GM12878 (cell line): ENCODE measurements at regions not wholly inside any gene's neighbourhood (a gene's known extent, or its start where the extent isn't known, plus 50 kb on each side); places are given as distances from the start of the nearest gene placed in this dataset.
"Not testable (repeated sequence)": the region's sequence is repeated elsewhere in the genome, so short reads cannot be mapped to it uniquely, and the experiment has no call there.

Experiments
- ATAC-seq: fragments of 200-7000 bp; cut with Tn5 transposase; 3 replicates; pipeline ENCODE4 v1.9.1; 2020; ENCODE audit warnings: mild to moderate bottlenecking, moderate library complexity
- BruUV-seq: library from RNA; stranded (reverse); fragments of 400-500 nt; replicated peaks from 2 replicates; lab custom pipeline; 2021; lab: Mats Ljungman, UMichigan
- CTCF ChIA-PET: fragments of 300-600 bp; sonication (Branson Sonifier 250); formaldehyde crosslinking; extraction: SDS; loops from one replicate; lab custom pipeline; 2021; ENCODE audit warnings: inconsistent platforms; lab: Yijun Ruan, JAX
- POLR2A ChIA-PET: fragments of 350-600 bp; formaldehyde crosslinking; extraction: SDS; loops from one replicate; lab custom pipeline; 2021; ENCODE audit warnings: inconsistent platforms; lab: Charles Lee
- RAD21 ChIA-PET: fragments of 300-600 bp; sonication (Branson Sonifier 250); formaldehyde crosslinking; loops from one replicate; lab custom pipeline; 2023; ENCODE audit warnings: antibody characterized with exemption; ENCODE audit not compliant: unreplicated experiment; lab: Charles Lee
- SMC1A ChIA-PET: fragments of 300-600 bp; sonication (Branson Sonifier 250); formaldehyde crosslinking; loops from one replicate; lab custom pipeline; 2023; ENCODE audit not compliant: unreplicated experiment, uncharacterized antibody; lab: Charles Lee
- DNase-seq: peaks from one replicate; pipeline ENCODE4 v3.0.0-alpha.2; 2011; ENCODE audit warnings: low read depth, low spot score
- FAIRE-seq: peaks from 3 replicates; lab custom pipeline; 2011; peaks lifted over from hg19 to GRCh38; lab: Jason Lieb, UNC
- H2AFZ ChIP-seq: 2 replicates; pipeline ENCODE4 v1.6.0; 2011; ENCODE audit warnings: low read depth, low read length, control low read depth; ENCODE audit not compliant: control insufficient read depth
- H3K27ac ChIP-seq: 2 replicates; pipeline ENCODE4 v1.5.1; 2011; ENCODE audit warnings: control low read depth; ENCODE audit not compliant: control insufficient read depth, insufficient read depth
- H3K27me3 ChIP-seq, 2 experiments: replicated peaks in 1 of 2; 2 replicates each; pipeline versions ENCODE4 v1.6.0 to v1.6.1; 2011; ENCODE audit warnings: low read length in 1 of 2; ENCODE audit not compliant: control insufficient read depth in 2 of 2, insufficient read depth in 2 of 2
- H3K36me3 ChIP-seq, 2 experiments: 2 replicates each; pipeline ENCODE4 v1.5.1; 2011; ENCODE audit warnings: low read length in 1 of 2; ENCODE audit not compliant: control insufficient read depth in 2 of 2, insufficient read depth in 2 of 2
- H3K4me1 ChIP-seq: 2 replicates; pipeline ENCODE4 v1.6.1; 2011; ENCODE audit warnings: mild to moderate bottlenecking, low read length, moderate library complexity, mixed read lengths; ENCODE audit not compliant: control insufficient read depth, insufficient read depth
- H3K4me2 ChIP-seq: 2 replicates; pipeline ENCODE4 v1.6.0; 2011; ENCODE audit warnings: control low read depth; ENCODE audit not compliant: control insufficient read depth, insufficient read depth
- H3K4me3 ChIP-seq: fragments of 200-600 bp; sonication (generic); 2 replicates; pipeline ENCODE4 v1.5.1; 2016
- H3K79me2 ChIP-seq: 2 replicates; pipeline ENCODE4 v1.6.0; 2011; ENCODE audit warnings: low read length; ENCODE audit not compliant: control insufficient read depth, insufficient read depth
- H3K9ac ChIP-seq: 2 replicates; pipeline ENCODE4 v1.8.0; 2011; ENCODE audit warnings: low read length, control low read depth, mixed read lengths; ENCODE audit not compliant: control insufficient read depth, insufficient read depth
- H3K9me3 ChIP-seq: replicated peaks from 3 replicates; pipeline ENCODE4 v1.5.1; 2011; ENCODE audit warnings: mild to moderate bottlenecking, low read length; ENCODE audit not compliant: control insufficient read depth, insufficient read depth
- H4K20me1 ChIP-seq: 2 replicates; pipeline ENCODE4 v1.6.0; 2011; ENCODE audit not compliant: control insufficient read depth, insufficient read depth
- BHLHE40 ChIP-seq, 2 experiments: fragments of 450-650 bp in 1 of 2; IDR thresholded peaks; 2 replicates each; pipeline ENCODE4 v1.6.1; 2011 to 2017; ENCODE audit warnings: low read depth in 2 of 2, borderline replicate concordance in 1 of 2, improper control_type of control experiment in 1 of 2, low read length in 1 of 2, mild to moderate bottlenecking in 1 of 2
- BMI1 ChIP-seq: fragments of 450-650 bp; IDR thresholded peaks from 2 replicates; pipeline ENCODE4 v1.6.1; 2016; ENCODE audit warnings: mild to moderate bottlenecking, moderate library complexity, borderline replicate concordance
- CBX3 ChIP-seq: fragments of 200-600 bp; sonication (generic); IDR thresholded peaks from 2 replicates; pipeline ENCODE4 v1.6.1; 2016; ENCODE audit warnings: low read depth, borderline replicate concordance
- ELK1 ChIP-seq: IDR thresholded peaks from 2 replicates; pipeline ENCODE4 v1.6.1; 2012; ENCODE audit warnings: low read depth, low read length, improper control_type of control experiment
- KLF5 ChIP-seq: fragments of 450-650 bp; IDR thresholded peaks from 2 replicates; pipeline ENCODE4 v1.6.1; 2014; ENCODE audit warnings: mild to moderate bottlenecking; ENCODE audit not compliant: partially characterized antibody
- RAD51 ChIP-seq: fragments of 450-650 bp; IDR thresholded peaks from 2 replicates; pipeline ENCODE4 v1.6.1; 2016; ENCODE audit warnings: moderate library complexity, mild to moderate bottlenecking, inconsistent platforms
- RELA ChIP-seq: fragments of 450-650 bp; IDR thresholded peaks from 2 replicates; pipeline ENCODE4 v1.8.0; 2014; ENCODE audit warnings: borderline replicate concordance; ENCODE audit not compliant: partially characterized antibody
- WGBS: methylation state at CpG from one replicate; pipeline ENCODE4 v1.1.6; 2016; ENCODE audit warnings: low lambda C conversion rate; ENCODE audit not compliant: insufficient replicate concordance, insufficient coverage; ENCODE audit errors: missing lambda C conversion rate; 5-methylcytosine and 5-hydroxymethylcytosine counted together
- in situ Hi-C: fragments of 300-500 bp; cut with MboI; formaldehyde crosslinking; loops from 9 replicates; pipeline ENCODE4 v1.14.3; 2018; ENCODE audit warnings: mixed read lengths
- intact Hi-C: fragments of 100-400 bp; cut with micrococcal nuclease; formaldehyde crosslinking; loops from one replicate; pipeline ENCODE4 v1.14.2; 2022; ENCODE audit not compliant: unreplicated experiment

- Histone ChIP-seq H3K4me2 (no peak overlapping the region), H4K20me1 (no peaks in the 10 kb centered on the region), H3K9ac (no peak overlapping the region), H3K4me3 (no peak overlapping the region), H3K9me3 (no peaks in the 10 kb centered on the region), H3K36me3 (no peaks in the 10 kb centered on the region), H3K27ac (no peak overlapping the region), H2AFZ (no peak overlapping the region), H3K27me3 (no peaks in the 10 kb centered on the region; a peak in 1 of 4 replicates), H3K79me2 (no peaks in the 10 kb centered on the region), H3K4me1 (peaks cover 5% of the 10 kb centered on the region)
- DNase-seq (no peak), FAIRE-seq (no peak), ATAC-seq (no peak)
- no TSS peak for BruUV-seq
- ChIA-PET SMC1A (interaction anchor here (0.9 kb wide), 1 partner anchor 10 kb away, joined by 3 read pairs; no protein-coding TSS in a partner anchor), POLR2A (no interaction called here), RAD21 (no interaction called here), CTCF (no interaction called here)
- TF ChIP-seq ELK1: no peak
- no peak for TF ChIP-seq RELA
- no peak for TF ChIP-seq BMI1
- TF ChIP-seq KLF5: no peak
- TF ChIP-seq CBX3: no peak
- intact Hi-C loops (no loop called here), in situ Hi-C loops (no loop called here)
- WGBS: 49% methylated on average over 8 of the region's 8 CpGs
These were observed 511.9 kb downstream of the CCDC171 start for GRCh38 chr9:16064771-16065170.

- H3K27ac ChIP-seq, H3K4me2 ChIP-seq, CTCF ChIA-PET, H3K4me1 ChIP-seq, RAD21 ChIA-PET, H4K20me1 ChIP-seq, POLR2A ChIA-PET, H2AFZ ChIP-seq, intact Hi-C loops, ATAC-seq, H3K27me3 ChIP-seq, in situ Hi-C loops, H3K4me3 ChIP-seq, H3K9ac ChIP-seq, FAIRE-seq, H3K9me3 ChIP-seq, BruUV-seq, H3K79me2 ChIP-seq, H3K36me3 ChIP-seq, DNase-seq, SMC1A ChIA-PET: not testable (repeated sequence)
- WGBS: 17% methylated on average over 3 of the region's 6 CpGs
- TF ChIP-seq RAD51: peak; percentile 44; the same call in 1 of the 2 replicates
- TF ChIP-seq BHLHE40 (IDR thresholded peaks at IDR 0.05; ENCODE audit: borderline replicate concordance in 1 of 2, low read depth in 2 of 2, low read length in 1 of 2): peak in 1 of 2 experiments; percentile 29; a peak in 1 of 4 replicates
These were observed 513.4 kb downstream of the CCDC171 start for GRCh38 chr9:16066201-16066600.
